SK-N-SH (cell line): ENCODE measurements at regions not wholly inside any gene's neighbourhood (a gene's known extent, or its start where the extent isn't known, plus 50 kb on each side); places are given as distances from the start of the nearest gene placed in this dataset.
A peak's percentile ranks its signal among the peaks of the same experiment; 100 is the strongest.

Source experiments
- CTCF ChIA-PET: fragments of 300-600, 350-600 bp; formaldehyde crosslinking; extraction: SDS; loops from one replicate; lab custom pipeline; 2021; lab: Yijun Ruan, JAX
- POLR2A ChIA-PET: fragments of 350-600 bp; sonication (Branson Sonifier 250); formaldehyde crosslinking; extraction: SDS; loops from one replicate; lab custom pipeline; 2020; ENCODE audit warnings: antibody characterized with exemption, inconsistent platforms; lab: Yijun Ruan, JAX
- DNase-seq: peaks from one replicate; pipeline ENCODE4 v3.0.0; 2012
- H2AFZ ChIP-seq: fragments of 200-600 bp; sonication (generic); 2 replicates; pipeline ENCODE4 v1.8.1; 2016; ENCODE audit warnings: antibody characterized with exemption, mild to moderate bottlenecking, low read depth
- H3F3A ChIP-seq: fragments of 200-600 bp; sonication (generic); replicated peaks from 2 replicates; pipeline ENCODE3; 2016; ENCODE audit warnings: antibody characterized with exemption, mild to moderate bottlenecking; ENCODE audit not compliant: insufficient read depth
- H3K27ac ChIP-seq, 2 experiments: fragments of 200-500 bp in 1 of 2; fragments of 200-600 bp in 1 of 2; sonication (Bioruptor generic) in 1 of 2; sonication (generic), shearing (Covaris generic) in 1 of 2; 2 replicates each; pipeline versions ENCODE4 v1.5.1 to v1.6.1; 2014 to 2016; ENCODE audit warnings: low read depth in 2 of 2, inconsistent platforms in 1 of 2, low read length in 1 of 2, mild to moderate bottlenecking in 1 of 2, mixed read lengths in 1 of 2
- H3K27me3 ChIP-seq: fragments of 200-600 bp; sonication (generic), shearing (Covaris generic); 2 replicates; pipeline ENCODE4 v1.6.1; 2016; ENCODE audit warnings: mixed run types; ENCODE audit not compliant: insufficient read depth
- H3K36me3 ChIP-seq, 2 experiments: fragments of 200-500 bp in 1 of 2; fragments of 200-600 bp in 1 of 2; sonication (Bioruptor generic) in 1 of 2; sonication (generic) in 1 of 2; replicated peaks in 1 of 2; 2 replicates each; pipeline versions ENCODE3 to v1.5.1; 2014 to 2016; ENCODE audit warnings: low read length in 1 of 2, mild to moderate bottlenecking in 1 of 2; ENCODE audit not compliant: insufficient read depth in 2 of 2, control insufficient read depth in 1 of 2
- H3K4me1 ChIP-seq, 2 experiments: fragments of 200-500 bp in 1 of 2; fragments of 200-600 bp in 1 of 2; sonication (Bioruptor generic) in 1 of 2; sonication (generic), shearing (Covaris generic) in 1 of 2; 2 replicates each; pipeline versions ENCODE4 v1.5.1 to v1.6.1; 2014 to 2016; ENCODE audit warnings: low read depth in 1 of 2, low read length in 1 of 2, mixed run types in 1 of 2; ENCODE audit not compliant: insufficient read depth in 2 of 2, control insufficient read depth in 1 of 2
- H3K4me2 ChIP-seq: fragments of 200-600 bp; sonication (generic), shearing (Covaris generic); 2 replicates; pipeline ENCODE4 v1.6.1; 2017; ENCODE audit warnings: mixed run types
- H3K4me3 ChIP-seq, 2 experiments: fragments of 200-500 bp in 1 of 2; fragments of 200-600 bp in 1 of 2; sonication (Bioruptor generic) in 1 of 2; sonication (generic), shearing (Covaris generic) in 1 of 2; 2 replicates each; pipeline versions ENCODE4 v1.5.1 to v1.8.1; 2014 to 2016; ENCODE audit warnings: low read depth in 2 of 2, inconsistent platforms in 1 of 2, low read length in 1 of 2, mild to moderate bottlenecking in 1 of 2, mixed read lengths in 1 of 2, moderate library complexity in 1 of 2
- H3K79me2 ChIP-seq: fragments of 200-600 bp; sonication (generic); 2 replicates; pipeline ENCODE4 v1.8.1; 2017; ENCODE audit warnings: mild to moderate bottlenecking; ENCODE audit not compliant: insufficient read depth
- H3K9ac ChIP-seq: fragments of 200-600 bp; sonication (generic); 2 replicates; pipeline ENCODE4 v1.6.1; 2017; ENCODE audit warnings: mixed run types
- H3K9me2 ChIP-seq: fragments of 200-600 bp; sonication (generic); 2 replicates; pipeline ENCODE4 v1.6.1; 2017; ENCODE audit warnings: mixed run types
- H3K9me3 ChIP-seq: fragments of 200-600 bp; sonication (generic); 2 replicates; pipeline ENCODE4 v1.6.1; 2017; ENCODE audit warnings: mixed run types, mild to moderate bottlenecking, moderate library complexity
- H4K20me1 ChIP-seq: fragments of 200-600 bp; sonication (generic); 2 replicates; pipeline ENCODE4 v1.6.1; 2017; ENCODE audit warnings: mild to moderate bottlenecking, mixed run types; ENCODE audit not compliant: insufficient read depth
- CTCF ChIP-seq: fragments of 200-600 bp; sonication (generic); IDR thresholded peaks from 2 replicates; pipeline ENCODE4 v1.6.1; 2017; ENCODE audit warnings: antibody characterized with exemption, mild to moderate bottlenecking, moderate library complexity
- EP300 ChIP-seq, 2 experiments: IDR thresholded peaks; 2 replicates each; pipeline versions ENCODE4 v1.4.0 to v1.6.1; 2012; ENCODE audit warnings: borderline replicate concordance in 1 of 2, low read depth in 1 of 2, low read length in 1 of 2
- FOSL2 ChIP-seq: IDR thresholded peaks from 2 replicates; pipeline ENCODE4 v1.4.0; 2012; ENCODE audit warnings: low read depth, mild to moderate bottlenecking, moderate library complexity, borderline replicate concordance
- IRF3 ChIP-seq: fragments of 150-350 bp; IDR thresholded peaks from 2 replicates; pipeline ENCODE4 v1.6.1; 2016; ENCODE audit warnings: mild to moderate bottlenecking, low read depth, low read length
- JUND ChIP-seq: IDR thresholded peaks from 2 replicates; pipeline ENCODE4 v1.4.0; 2012
- MAX ChIP-seq: IDR thresholded peaks from 2 replicates; pipeline ENCODE4 v1.4.0; 2012; ENCODE audit warnings: low read depth
- MXI1 ChIP-seq: IDR thresholded peaks from 2 replicates; pipeline ENCODE4 v1.6.1; 2012; ENCODE audit warnings: mild to moderate bottlenecking, low read depth, low read length, improper control_type of control experiment
- NRF1 ChIP-seq: IDR thresholded peaks from 2 replicates; pipeline ENCODE4 v1.6.1; 2012; ENCODE audit warnings: low read depth, mild to moderate bottlenecking, low read length
- RAD21 ChIP-seq: IDR thresholded peaks from 2 replicates; pipeline ENCODE4 v1.6.1; 2012; ENCODE audit warnings: mild to moderate bottlenecking, low read length
- REST ChIP-seq: IDR thresholded peaks from 2 replicates; pipeline ENCODE4 v1.6.1; 2012; ENCODE audit warnings: mild to moderate bottlenecking, low read depth, low read length, moderate library complexity
- RFX5 ChIP-seq: IDR thresholded peaks from 2 replicates; pipeline ENCODE4 v1.6.1; 2012; ENCODE audit warnings: mild to moderate bottlenecking, improper control_type of control experiment, low read length
- TCF12 ChIP-seq: IDR thresholded peaks from 2 replicates; pipeline ENCODE4 v1.4.0; 2012
- USF1 ChIP-seq: IDR thresholded peaks from 2 replicates; pipeline ENCODE4 v1.4.0; 2012; ENCODE audit warnings: low read depth, borderline replicate concordance
- YY1 ChIP-seq: IDR thresholded peaks from 2 replicates; pipeline ENCODE4 v1.4.0; 2012; ENCODE audit warnings: low read depth, mild to moderate bottlenecking
- WGBS: methylation state at CpG from one replicate; pipeline ENCODE4 v1.1.6; 2017; ENCODE audit warnings: low lambda C conversion rate; 5-methylcytosine and 5-hydroxymethylcytosine counted together

- Histone ChIP-seq H3K9me3 (no peaks in the 10 kb centered on the region), H3K4me3 (no peak overlapping the region), H3K27ac (peak overlapping the region in 1 of 2 experiments; percentile 93; a peak in 2 of 4 replicates), H3K9ac (peak overlapping the region; percentile 24; the same call in 1 of the 2 replicates), H3F3A (peaks cover 10% of the 10 kb centered on the region), H2AFZ (peak overlapping the region; percentile 23; the same call in 1 of the 2 replicates), H3K27me3 (no peaks in the 10 kb centered on the region), H4K20me1 (no peaks in the 10 kb centered on the region), H3K4me2 (no peak overlapping the region), H3K79me2 (peaks cover 25% of the 10 kb centered on the region; the same call in 1 of the 2 replicates), H3K36me3 (peaks cover 0 to 4% of the 10 kb centered on the region in 2 experiments), H3K9me2 (no peaks in the 10 kb centered on the region), H3K4me1 (no peaks in the 10 kb centered on the region)
- ChIA-PET POLR2A (no interaction called here), CTCF (interaction anchor here (1.0 kb wide), 1 partner anchor 10 kb away, joined by 4 read pairs; no protein-coding TSS in a partner anchor)
- 52% methylated on average over 6 of the region's 6 CpGs for WGBS
- TF ChIP-seq NRF1 (no peak), REST (no peak), YY1 (peak; percentile 84), TCF12 (peak; percentile 46), CTCF (no peak), JUND (peak; percentile 74), FOSL2 (peak; percentile 83), MAX (peak; percentile 98), RFX5 (no peak), IRF3 (no peak), MXI1 (no peak), EP300 (IDR thresholded peaks at IDR 0.05; ENCODE audit: borderline replicate concordance in 1 of 2, low read depth in 1 of 2, low read length in 1 of 2) (peak in 1 of 2 experiments; percentile 40; a peak in 1 of 4 replicates), USF1 (no peak), RAD21 (no peak)
- DNase-seq: no peak
These were observed 66.5 kb downstream of the ILRUN start for GRCh38 chr6:34630040-34630439.
